HG02870 (cell line): ENCODE measurements at regions not wholly inside any gene's neighbourhood (a gene's known extent, or its start where the extent isn't known, plus 50 kb on each side); places are given as distances from the start of the nearest gene placed in this dataset.

Source experiments
- ATAC-seq: cut with Tn5 transposase; IDR thresholded peaks from one replicate; pipeline ENCODE4 v1.9.1; 2021; ENCODE audit warnings: mild to moderate bottlenecking, moderate library complexity; ENCODE audit not compliant: unreplicated experiment

- ATAC-seq: no peak
Measured at GRCh38 chr4:160877087-160877790, 1286.6 kb downstream of the FSTL5 start.

GRCh38 chr4:160880180-160880579 is 1283.6 kb downstream of the FSTL5 start:
- ATAC-seq: no peak

GRCh38 chr4:160887668-160888067 is 1276.1 kb downstream of the FSTL5 start:
- ATAC-seq: no peak

GRCh38 chr4:160894128-160894527 is 1269.7 kb downstream of the FSTL5 start:
- no peak for ATAC-seq

GRCh38 chr4:160894809-160895208 is 1269.0 kb downstream of the FSTL5 start:
- ATAC-seq: no peak

GRCh38 chr4:160927311-160927710 is 1236.5 kb downstream of the FSTL5 start:
- no peak for ATAC-seq

- no peak for ATAC-seq
Measured at GRCh38 chr4:160928482-160928881, 1235.3 kb downstream of the FSTL5 start.

- ATAC-seq: no peak
Measured at GRCh38 chr4:160947653-160948052, 1216.1 kb downstream of the FSTL5 start.

- no peak for ATAC-seq
Measured at GRCh38 chr4:160956875-160957274, 1206.9 kb downstream of the FSTL5 start.

- ATAC-seq: no peak
Measured at GRCh38 chr4:160969925-160970324, 1193.9 kb downstream of the FSTL5 start.

- no peak for ATAC-seq
Measured at GRCh38 chr4:160980091-160980490, 1183.7 kb downstream of the FSTL5 start.

GRCh38 chr4:160981083-160981482 is 1182.7 kb downstream of the FSTL5 start:
- ATAC-seq: no peak

- no peak for ATAC-seq
Measured at GRCh38 chr4:160983035-160983434, 1180.8 kb downstream of the FSTL5 start.

GRCh38 chr4:161002386-161002785 is 1161.4 kb downstream of the FSTL5 start:
- ATAC-seq: no peak

GRCh38 chr4:161003418-161004057 is 1160.3 kb downstream of the FSTL5 start:
- no peak for ATAC-seq

- no peak for ATAC-seq
Measured at GRCh38 chr4:161005746-161006145, 1158.1 kb downstream of the FSTL5 start.

- ATAC-seq: no peak
Measured at GRCh38 chr4:161008527-161008926, 1155.3 kb downstream of the FSTL5 start.

GRCh38 chr4:161010227-161010626 is 1153.6 kb downstream of the FSTL5 start:
- ATAC-seq: no peak
